ENCODE measurements at regions not wholly inside any gene's neighbourhood (a gene's known extent, or its start where the extent isn't known, plus 50 kb on each side); places are given as distances from the start of the nearest gene placed in this dataset.

DNA sequence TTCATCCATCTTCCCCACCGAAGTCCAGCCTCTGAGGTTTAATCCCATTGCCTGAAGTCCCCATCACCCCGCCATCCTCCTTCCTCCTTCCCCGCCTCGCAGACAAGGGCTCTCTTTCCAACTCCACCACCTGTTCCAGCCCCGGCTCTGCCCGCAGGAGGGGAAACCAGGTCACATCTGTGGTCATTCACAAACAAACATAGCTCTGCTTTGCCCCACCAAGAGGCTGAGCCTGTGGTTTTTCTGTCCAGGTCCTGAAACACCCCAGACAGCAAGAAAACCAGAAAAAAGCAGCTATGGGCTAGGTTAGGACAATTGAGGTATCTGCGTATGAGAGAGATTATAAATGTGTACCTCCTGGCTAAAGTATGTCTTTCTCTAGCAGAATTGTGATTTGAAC lies 144.7 kb downstream of the GLI2 start (continued):
- TF ChIP-seq, protein P1, sequence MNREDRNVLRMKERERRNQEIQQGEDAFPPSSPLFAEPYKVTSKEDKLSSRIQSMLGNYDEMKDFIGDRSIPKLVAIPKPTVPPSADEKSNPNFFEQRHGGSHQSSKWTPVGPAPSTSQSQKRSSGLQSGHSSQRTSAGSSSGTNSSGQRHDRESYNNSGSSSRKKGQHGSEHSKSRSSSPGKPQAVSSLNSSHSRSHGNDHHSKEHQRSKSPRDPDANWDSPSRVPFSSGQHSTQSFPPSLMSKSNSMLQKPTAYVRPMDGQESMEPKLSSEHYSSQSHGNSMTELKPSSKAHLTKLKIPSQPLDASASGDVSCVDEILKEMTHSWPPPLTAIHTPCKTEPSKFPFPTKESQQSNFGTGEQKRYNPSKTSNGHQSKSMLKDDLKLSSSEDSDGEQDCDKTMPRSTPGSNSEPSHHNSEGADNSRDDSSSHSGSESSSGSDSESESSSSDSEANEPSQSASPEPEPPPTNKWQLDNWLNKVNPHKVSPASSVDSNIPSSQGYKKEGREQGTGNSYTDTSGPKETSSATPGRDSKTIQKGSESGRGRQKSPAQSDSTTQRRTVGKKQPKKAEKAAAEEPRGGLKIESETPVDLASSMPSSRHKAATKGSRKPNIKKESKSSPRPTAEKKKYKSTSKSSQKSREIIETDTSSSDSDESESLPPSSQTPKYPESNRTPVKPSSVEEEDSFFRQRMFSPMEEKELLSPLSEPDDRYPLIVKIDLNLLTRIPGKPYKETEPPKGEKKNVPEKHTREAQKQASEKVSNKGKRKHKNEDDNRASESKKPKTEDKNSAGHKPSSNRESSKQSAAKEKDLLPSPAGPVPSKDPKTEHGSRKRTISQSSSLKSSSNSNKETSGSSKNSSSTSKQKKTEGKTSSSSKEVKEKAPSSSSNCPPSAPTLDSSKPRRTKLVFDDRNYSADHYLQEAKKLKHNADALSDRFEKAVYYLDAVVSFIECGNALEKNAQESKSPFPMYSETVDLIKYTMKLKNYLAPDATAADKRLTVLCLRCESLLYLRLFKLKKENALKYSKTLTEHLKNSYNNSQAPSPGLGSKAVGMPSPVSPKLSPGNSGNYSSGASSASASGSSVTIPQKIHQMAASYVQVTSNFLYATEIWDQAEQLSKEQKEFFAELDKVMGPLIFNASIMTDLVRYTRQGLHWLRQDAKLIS (CRISPR knock-in tag; IDR thresholded peaks at IDR 0.05; ENCODE audit: borderline replicate concordance), result no peak
- TF ChIP-seq, protein P2, sequence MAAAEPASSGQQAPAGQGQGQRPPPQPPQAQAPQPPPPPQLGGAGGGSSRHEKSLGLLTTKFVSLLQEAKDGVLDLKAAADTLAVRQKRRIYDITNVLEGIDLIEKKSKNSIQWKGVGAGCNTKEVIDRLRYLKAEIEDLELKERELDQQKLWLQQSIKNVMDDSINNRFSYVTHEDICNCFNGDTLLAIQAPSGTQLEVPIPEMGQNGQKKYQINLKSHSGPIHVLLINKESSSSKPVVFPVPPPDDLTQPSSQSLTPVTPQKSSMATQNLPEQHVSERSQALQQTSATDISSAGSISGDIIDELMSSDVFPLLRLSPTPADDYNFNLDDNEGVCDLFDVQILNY (CRISPR knock-in tag; IDR thresholded peaks at IDR 0.05), result no peak
- TF ChIP-seq TEAD1 (CRISPR knock-in tag; IDR thresholded peaks at IDR 0.05), result no peak
- TF ChIP-seq NFATC4 (CRISPR knock-in tag; IDR thresholded peaks at IDR 0.05), result no peak
- TF ChIP-seq FOXJ3 (CRISPR knock-in tag; IDR thresholded peaks at IDR 0.05; ENCODE audit: borderline replicate concordance), result no peak
- TF ChIP-seq CBFB (CRISPR knock-in tag; IDR thresholded peaks at IDR 0.05; ENCODE audit: low read depth), result no peak
- TF ChIP-seq, protein P3, sequence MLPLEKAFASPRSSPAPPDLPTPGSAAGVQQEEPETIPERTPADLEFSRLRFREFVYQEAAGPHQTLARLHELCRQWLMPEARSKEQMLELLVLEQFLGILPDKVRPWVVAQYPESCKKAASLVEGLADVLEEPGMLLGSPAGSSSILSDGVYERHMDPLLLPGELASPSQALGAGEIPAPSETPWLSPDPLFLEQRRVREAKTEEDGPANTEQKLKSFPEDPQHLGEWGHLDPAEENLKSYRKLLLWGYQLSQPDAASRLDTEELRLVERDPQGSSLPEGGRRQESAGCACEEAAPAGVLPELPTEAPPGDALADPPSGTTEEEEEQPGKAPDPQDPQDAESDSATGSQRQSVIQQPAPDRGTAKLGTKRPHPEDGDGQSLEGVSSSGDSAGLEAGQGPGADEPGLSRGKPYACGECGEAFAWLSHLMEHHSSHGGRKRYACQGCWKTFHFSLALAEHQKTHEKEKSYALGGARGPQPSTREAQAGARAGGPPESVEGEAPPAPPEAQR (CRISPR knock-in tag; IDR thresholded peaks at IDR 0.05), result no peak

DNA sequence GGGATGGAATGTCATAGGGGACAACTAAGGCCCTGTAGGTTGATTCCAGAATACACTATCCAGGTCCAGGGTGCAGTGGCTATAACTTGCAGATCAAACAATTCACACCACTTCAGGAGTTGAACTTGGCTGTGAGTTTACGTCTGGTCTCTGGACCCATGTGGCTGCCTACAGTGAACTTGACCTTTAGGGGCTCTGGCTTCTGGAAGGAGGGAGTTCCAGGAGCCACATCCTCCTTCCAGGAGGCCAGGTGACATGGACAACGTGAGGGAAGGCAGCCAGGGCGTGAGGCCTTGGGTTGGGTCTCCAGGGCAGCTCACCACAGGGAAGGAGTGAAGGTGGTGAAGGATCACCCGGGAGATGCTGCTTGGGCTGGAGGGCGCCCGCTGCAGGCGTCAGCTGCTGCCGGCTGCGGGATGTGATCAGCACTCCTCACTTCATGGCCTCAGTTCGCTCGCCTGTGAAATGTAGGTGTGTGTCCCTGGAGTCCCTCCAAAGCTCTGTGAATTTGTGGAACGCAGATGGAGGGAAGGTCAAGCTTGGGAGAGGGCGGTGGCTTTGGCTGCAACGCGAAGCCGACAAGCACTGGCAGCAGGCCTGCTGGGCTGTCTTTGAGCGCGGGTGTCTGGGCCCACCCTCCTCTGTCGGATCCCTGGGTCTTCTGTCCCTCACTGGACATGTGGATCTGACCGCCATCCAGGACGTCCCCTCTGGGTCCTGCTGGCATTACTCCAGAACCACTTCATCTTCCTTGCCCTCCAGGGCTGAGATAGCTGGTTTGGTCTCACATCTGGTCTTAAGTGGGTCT lies 146.5 kb downstream of the GLI2 start:
- Mint-ChIP-seq H3K27me3 (ENCODE audit: low read depth) (no peaks in the 10 kb centered on the region), H3K9me3 (no peaks in the 10 kb centered on the region), H3K4me1 (peaks cover 62% of the 10 kb centered on the region), H3K4me3 (no peak overlapping the region), H3K36me3 (no peaks in the 10 kb centered on the region), H3K27ac (no peak overlapping the region)
- CTCF ChIA-PET, result interaction anchor here (1.2 to 4.7 kb wide), 4 partner anchors 17 to 187 kb away, joined by 3 to 24 read pairs (median 12); no protein-coding TSS in a partner anchor
- ATAC-seq (no peak), DNase-seq (ENCODE audit: low spot score) (no peak)
- POLR2A ChIA-PET, result no interaction called here
- TF ChIP-seq SMAD3 (CRISPR knock-in tag; IDR thresholded peaks at IDR 0.05; ENCODE audit: borderline replicate concordance) (no peak), CREB1 (CRISPR knock-in tag; IDR thresholded peaks at IDR 0.05) (no peak), ETV6 (CRISPR knock-in tag; IDR thresholded peaks at IDR 0.05) (no peak), NR3C1 (CRISPR knock-in tag; conservative IDR thresholded peaks at IDR 0.05; ENCODE audit: low read depth) (no peak), ZNF232 (CRISPR knock-in tag; IDR thresholded peaks at IDR 0.05) (no peak), TEAD4 (CRISPR knock-in tag; IDR thresholded peaks at IDR 0.05) (no peak), TEAD1 (CRISPR knock-in tag; IDR thresholded peaks at IDR 0.05) (no peak), SP1 (CRISPR knock-in tag; conservative IDR thresholded peaks at IDR 0.05) (no peak), NFYB (CRISPR knock-in tag; conservative IDR thresholded peaks at IDR 0.05; ENCODE audit: low read depth) (no peak)
- TF ChIP-seq, protein P4, sequence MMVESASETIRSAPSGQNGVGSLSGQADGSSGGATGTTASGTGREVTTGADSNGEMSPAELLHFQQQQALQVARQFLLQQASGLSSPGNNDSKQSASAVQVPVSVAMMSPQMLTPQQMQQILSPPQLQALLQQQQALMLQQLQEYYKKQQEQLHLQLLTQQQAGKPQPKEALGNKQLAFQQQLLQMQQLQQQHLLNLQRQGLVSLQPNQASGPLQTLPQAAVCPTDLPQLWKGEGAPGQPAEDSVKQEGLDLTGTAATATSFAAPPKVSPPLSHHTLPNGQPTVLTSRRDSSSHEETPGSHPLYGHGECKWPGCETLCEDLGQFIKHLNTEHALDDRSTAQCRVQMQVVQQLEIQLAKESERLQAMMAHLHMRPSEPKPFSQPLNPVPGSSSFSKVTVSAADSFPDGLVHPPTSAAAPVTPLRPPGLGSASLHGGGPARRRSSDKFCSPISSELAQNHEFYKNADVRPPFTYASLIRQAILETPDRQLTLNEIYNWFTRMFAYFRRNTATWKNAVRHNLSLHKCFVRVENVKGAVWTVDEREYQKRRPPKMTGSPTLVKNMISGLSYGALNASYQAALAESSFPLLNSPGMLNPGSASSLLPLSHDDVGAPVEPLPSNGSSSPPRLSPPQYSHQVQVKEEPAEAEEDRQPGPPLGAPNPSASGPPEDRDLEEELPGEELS (CRISPR knock-in tag; IDR thresholded peaks at IDR 0.05), result no peak
- TF ChIP-seq, protein P5, sequence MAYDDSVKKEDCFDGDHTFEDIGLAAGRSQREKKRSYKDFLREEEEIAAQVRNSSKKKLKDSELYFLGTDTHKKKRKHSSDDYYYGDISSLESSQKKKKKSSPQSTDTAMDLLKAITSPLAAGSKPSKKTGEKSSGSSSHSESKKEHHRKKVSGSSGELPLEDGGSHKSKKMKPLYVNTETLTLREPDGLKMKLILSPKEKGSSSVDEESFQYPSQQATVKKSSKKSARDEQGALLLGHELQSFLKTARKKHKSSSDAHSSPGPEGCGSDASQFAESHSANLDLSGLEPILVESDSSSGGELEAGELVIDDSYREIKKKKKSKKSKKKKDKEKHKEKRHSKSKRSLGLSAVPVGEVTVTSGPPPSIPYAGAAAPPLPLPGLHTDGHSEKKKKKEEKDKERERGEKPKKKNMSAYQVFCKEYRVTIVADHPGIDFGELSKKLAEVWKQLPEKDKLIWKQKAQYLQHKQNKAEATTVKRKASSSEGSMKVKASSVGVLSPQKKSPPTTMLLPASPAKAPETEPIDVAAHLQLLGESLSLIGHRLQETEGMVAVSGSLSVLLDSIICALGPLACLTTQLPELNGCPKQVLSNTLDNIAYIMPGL (CRISPR knock-in tag; IDR thresholded peaks at IDR 0.05), result no peak
- TF ChIP-seq, protein P6, sequence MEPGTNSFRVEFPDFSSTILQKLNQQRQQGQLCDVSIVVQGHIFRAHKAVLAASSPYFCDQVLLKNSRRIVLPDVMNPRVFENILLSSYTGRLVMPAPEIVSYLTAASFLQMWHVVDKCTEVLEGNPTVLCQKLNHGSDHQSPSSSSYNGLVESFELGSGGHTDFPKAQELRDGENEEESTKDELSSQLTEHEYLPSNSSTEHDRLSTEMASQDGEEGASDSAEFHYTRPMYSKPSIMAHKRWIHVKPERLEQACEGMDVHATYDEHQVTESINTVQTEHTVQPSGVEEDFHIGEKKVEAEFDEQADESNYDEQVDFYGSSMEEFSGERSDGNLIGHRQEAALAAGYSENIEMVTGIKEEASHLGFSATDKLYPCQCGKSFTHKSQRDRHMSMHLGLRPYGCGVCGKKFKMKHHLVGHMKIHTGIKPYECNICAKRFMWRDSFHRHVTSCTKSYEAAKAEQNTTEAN (CRISPR knock-in tag; IDR thresholded peaks at IDR 0.05), result no peak
- TF ChIP-seq, protein P7, sequence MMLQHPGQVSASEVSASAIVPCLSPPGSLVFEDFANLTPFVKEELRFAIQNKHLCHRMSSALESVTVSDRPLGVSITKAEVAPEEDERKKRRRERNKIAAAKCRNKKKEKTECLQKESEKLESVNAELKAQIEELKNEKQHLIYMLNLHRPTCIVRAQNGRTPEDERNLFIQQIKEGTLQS (CRISPR knock-in tag; conservative IDR thresholded peaks at IDR 0.05), result no peak
- TF ChIP-seq, protein P1 (CRISPR knock-in tag; IDR thresholded peaks at IDR 0.05; ENCODE audit: borderline replicate concordance), result no peak
